SH-SY5Y (cell line): ENCODE measurements at regions not wholly inside any gene's neighbourhood (a gene's known extent, or its start where the extent isn't known, plus 50 kb on each side); places are given as distances from the start of the nearest gene placed in this dataset.

Experiments
- GATA2 ChIP-seq: IDR thresholded peaks from 2 replicates; pipeline ENCODE4 v1.6.1; 2011; ENCODE audit warnings: mild to moderate bottlenecking, low read depth, low read length
- GATA3 ChIP-seq: IDR thresholded peaks from 2 replicates; pipeline ENCODE4 v1.6.1; 2011; ENCODE audit warnings: low read depth, mild to moderate bottlenecking, low read length, moderate library complexity

- TF ChIP-seq GATA2: no peak
- no peak for TF ChIP-seq GATA3
These were observed 456.7 kb downstream of the TLE4 start for GRCh38 chr9:80028501-80028900.
